ENCODE measurements at regions not wholly inside any gene's neighbourhood (a gene's known extent, or its start where the extent isn't known, plus 50 kb on each side); places are given as distances from the start of the nearest gene placed in this dataset.

DNA sequence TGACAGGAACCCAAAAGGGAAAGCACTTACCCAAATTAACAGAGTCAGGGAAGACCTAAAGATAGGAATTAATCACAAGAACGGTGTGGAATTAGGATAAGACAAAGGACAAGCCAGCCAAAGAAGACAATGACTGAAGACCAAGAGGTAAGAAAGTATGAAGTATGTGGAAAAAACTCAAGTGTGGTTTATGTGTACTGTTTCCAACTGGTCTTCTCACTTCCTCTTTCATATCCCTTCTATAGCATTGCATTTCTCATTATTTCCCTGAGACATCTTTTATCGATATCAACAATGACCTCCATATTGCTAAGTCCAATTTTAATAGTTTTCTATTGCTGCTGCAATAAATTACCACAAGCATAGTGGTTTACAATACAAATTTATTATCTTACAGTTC, 313.5 kb upstream of the SLC39A10 start (continued):
- no peak for TF ChIP-seq ZNF23 (tag by site-specific recombination; IDR thresholded peaks at IDR 0.05; ENCODE audit: borderline replicate concordance)
- no peak for TF ChIP-seq ZNF366 (tag by site-specific recombination; conservative IDR thresholded peaks at IDR 0.05)

GRCh38 chr2:195342061-195342460, 315.0 kb upstream of the SLC39A10 start:
- CTCF ChIA-PET, result no interaction called here
- TF ChIP-seq WT1 (tag by site-specific recombination; IDR thresholded peaks at IDR 0.05) (no peak), ZNF776 (tag by site-specific recombination; IDR thresholded peaks at IDR 0.05; ENCODE audit: borderline replicate concordance) (no peak), ZNF423 (tag by site-specific recombination; IDR thresholded peaks at IDR 0.05) (no peak), OVOL3 (tag by site-specific recombination; IDR thresholded peaks at IDR 0.05) (no peak), ZNF280C (tag by site-specific recombination; IDR thresholded peaks at IDR 0.05) (no peak), ZNF596 (tag by site-specific recombination; IDR thresholded peaks at IDR 0.05) (no peak), ZNF510 (tag by site-specific recombination; IDR thresholded peaks at IDR 0.05; ENCODE audit: insufficient replicate concordance) (no peak), KLF8 (tag by site-specific recombination; IDR thresholded peaks at IDR 0.05) (no peak), ZNF175 (tag by site-specific recombination; IDR thresholded peaks at IDR 0.05) (no peak), ZNF248 (tag by site-specific recombination; IDR thresholded peaks at IDR 0.05) (no peak), ZNF624 (tag by site-specific recombination; IDR thresholded peaks at IDR 0.05) (no peak), ZNF654 (tag by site-specific recombination; IDR thresholded peaks at IDR 0.05; ENCODE audit: low read depth) (no peak), REPIN1 (tag by site-specific recombination; IDR thresholded peaks at IDR 0.05; ENCODE audit: low read depth) (no peak)
- TF ChIP-seq, protein P1, sequence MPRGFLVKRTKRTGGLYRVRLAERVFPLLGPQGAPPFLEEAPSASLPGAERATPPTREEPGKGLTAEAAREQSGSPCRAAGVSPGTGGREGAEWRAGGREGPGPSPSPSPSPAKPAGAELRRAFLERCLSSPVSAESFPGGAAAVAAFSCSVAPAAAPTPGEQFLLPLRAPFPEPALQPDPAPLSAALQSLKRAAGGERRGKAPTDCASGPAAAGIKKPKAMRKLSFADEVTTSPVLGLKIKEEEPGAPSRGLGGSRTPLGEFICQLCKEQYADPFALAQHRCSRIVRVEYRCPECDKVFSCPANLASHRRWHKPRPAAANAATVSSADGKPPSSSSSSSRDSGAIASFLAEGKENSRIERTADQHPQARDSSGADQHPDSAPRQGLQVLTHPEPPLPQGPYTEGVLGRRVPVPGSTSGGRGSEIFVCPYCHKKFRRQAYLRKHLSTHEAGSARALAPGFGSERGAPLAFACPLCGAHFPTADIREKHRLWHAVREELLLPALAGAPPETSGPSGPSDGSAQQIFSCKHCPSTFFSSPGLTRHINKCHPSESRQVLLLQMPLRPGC (tag by site-specific recombination; IDR thresholded peaks at IDR 0.05), result no peak
- TF ChIP-seq, protein P2, sequence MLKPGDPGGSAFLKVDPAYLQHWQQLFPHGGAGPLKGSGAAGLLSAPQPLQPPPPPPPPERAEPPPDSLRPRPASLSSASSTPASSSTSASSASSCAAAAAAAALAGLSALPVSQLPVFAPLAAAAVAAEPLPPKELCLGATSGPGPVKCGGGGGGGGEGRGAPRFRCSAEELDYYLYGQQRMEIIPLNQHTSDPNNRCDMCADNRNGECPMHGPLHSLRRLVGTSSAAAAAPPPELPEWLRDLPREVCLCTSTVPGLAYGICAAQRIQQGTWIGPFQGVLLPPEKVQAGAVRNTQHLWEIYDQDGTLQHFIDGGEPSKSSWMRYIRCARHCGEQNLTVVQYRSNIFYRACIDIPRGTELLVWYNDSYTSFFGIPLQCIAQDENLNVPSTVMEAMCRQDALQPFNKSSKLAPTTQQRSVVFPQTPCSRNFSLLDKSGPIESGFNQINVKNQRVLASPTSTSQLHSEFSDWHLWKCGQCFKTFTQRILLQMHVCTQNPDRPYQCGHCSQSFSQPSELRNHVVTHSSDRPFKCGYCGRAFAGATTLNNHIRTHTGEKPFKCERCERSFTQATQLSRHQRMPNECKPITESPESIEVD (tag by site-specific recombination; IDR thresholded peaks at IDR 0.05), result no peak

GRCh38 chr2:195338856-195339255, 318.2 kb upstream of the SLC39A10 start:
- H3K4me1 ChIP-seq (ENCODE audit: control insufficient read depth, insufficient read depth, low read length), result no peaks in the 10 kb centered on the region
- ChIA-PET CTCF (no interaction called here), POLR2A (no interaction called here)
- no peak overlapping the region for H3K27ac ChIP-seq (ENCODE audit: extremely low read depth, low read depth, low read length)
- H3K36me3 ChIP-seq (ENCODE audit: control insufficient read depth in 2 of 2, insufficient read depth in 1 of 2, low read length in 2 of 2), result no peaks in the 10 kb centered on the region
- H3K9me3 ChIP-seq (ENCODE audit: control insufficient read depth, insufficient read depth, low read depth, low read length), result no peaks in the 10 kb centered on the region
- H3K4me3 ChIP-seq (ENCODE audit: low read depth, low read length), result no peak overlapping the region
- TF ChIP-seq ZNF510 (tag by site-specific recombination; IDR thresholded peaks at IDR 0.05; ENCODE audit: insufficient replicate concordance), result no peak
- no peak for TF ChIP-seq ZNF148 (tag by site-specific recombination; IDR thresholded peaks at IDR 0.05; ENCODE audit: borderline replicate concordance)
- TF ChIP-seq ZNF837 (tag by site-specific recombination; IDR thresholded peaks at IDR 0.05), result no peak
- TF ChIP-seq ZBTB17 (tag by site-specific recombination; IDR thresholded peaks at IDR 0.05), result no peak
- TF ChIP-seq ZNF768 (tag by site-specific recombination; IDR thresholded peaks at IDR 0.05), result no peak
- no peak for TF ChIP-seq ZNF133 (tag by site-specific recombination; IDR thresholded peaks at IDR 0.05)
- no peak for TF ChIP-seq KLF16 (tag by site-specific recombination; IDR thresholded peaks at IDR 0.05)
- no peak for TF ChIP-seq ZNF423 (tag by site-specific recombination; IDR thresholded peaks at IDR 0.05)
- no peak for TF ChIP-seq YY1 (tag by site-specific recombination; IDR thresholded peaks at IDR 0.05)
- TF ChIP-seq ZNF830 (tag by site-specific recombination; IDR thresholded peaks at IDR 0.05; ENCODE audit: low read depth), result no peak
- no peak for TF ChIP-seq ZNF791 (tag by site-specific recombination; IDR thresholded peaks at IDR 0.05)
- TF ChIP-seq HOXD13 (CRISPR knock-in tag; IDR thresholded peaks at IDR 0.05; ENCODE audit: borderline replicate concordance), result no peak
- no peak for TF ChIP-seq ZFP37 (tag by site-specific recombination; IDR thresholded peaks at IDR 0.05)
- no peak for TF ChIP-seq ZNF654 (tag by site-specific recombination; IDR thresholded peaks at IDR 0.05; ENCODE audit: low read depth)

More at GRCh38 chr2:195342061-195342460, 315.0 kb upstream of the SLC39A10 start:
- POLR2A ChIA-PET, result no interaction called here
- H3K4me3 ChIP-seq (ENCODE audit: low read depth, low read length), result no peak overlapping the region
- no peaks in the 10 kb centered on the region for H3K9me3 ChIP-seq (ENCODE audit: control insufficient read depth, insufficient read depth, low read depth, low read length)
- no peaks in the 10 kb centered on the region for H3K36me3 ChIP-seq (ENCODE audit: control insufficient read depth in 2 of 2, insufficient read depth in 1 of 2, low read length in 2 of 2)
- H3K4me1 ChIP-seq (ENCODE audit: control insufficient read depth, insufficient read depth, low read length), result no peaks in the 10 kb centered on the region
- no peak overlapping the region for H3K27ac ChIP-seq (ENCODE audit: extremely low read depth, low read depth, low read length)
